ENCODE measurements at regions not wholly inside any gene's neighbourhood (a gene's known extent, or its start where the extent isn't known, plus 50 kb on each side); places are given as distances from the start of the nearest gene placed in this dataset.

DNA sequence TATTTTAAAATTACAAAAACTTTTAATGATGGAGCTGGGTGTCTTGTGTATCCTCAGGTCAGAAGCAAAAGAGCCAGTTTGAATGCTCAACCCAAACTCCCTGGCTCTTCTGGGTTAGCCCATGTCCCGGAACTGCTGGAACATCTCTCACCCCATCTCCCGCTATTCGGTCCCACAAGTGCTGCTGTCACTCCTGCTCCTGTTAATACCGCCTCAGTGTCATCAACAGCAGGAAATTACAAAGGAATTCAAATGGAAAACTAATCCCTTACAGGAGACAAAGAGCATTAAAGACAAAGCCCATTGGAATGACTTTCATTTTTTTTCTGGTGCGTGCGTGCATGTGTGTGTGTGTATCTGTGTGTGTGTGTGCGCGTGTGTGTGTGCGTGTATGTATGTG, 112.0 kb upstream of the C7orf33 start:
- Histone ChIP-seq H3K27me3 (ENCODE audit: control insufficient read depth, insufficient read depth, low read length) (no peaks in the 10 kb centered on the region), H2BK5ac (ENCODE audit: low read depth, low read length, poor library complexity, severe bottlenecking) (no peak overlapping the region), H3K4me1 (ENCODE audit: control insufficient read depth, insufficient read depth, low read length) (no peaks in the 10 kb centered on the region), H2AK9ac (replicated peaks; ENCODE audit: low read depth, low read length, poor library complexity) (no peak overlapping the region), H3K27ac (ENCODE audit: insufficient read depth, low read length) (no peak overlapping the region), H3K79me1 (ENCODE audit: low read depth in 1 of 2, low read length in 2 of 2) (no peaks in the 10 kb centered on the region), H2AFZ (replicated peaks; ENCODE audit: low read length, poor library complexity) (no peak overlapping the region), H3K18ac (ENCODE audit: low read depth, low read length) (no peak overlapping the region), H2BK15ac (ENCODE audit: low read depth, low read length) (no peak overlapping the region), H3K9me1 (ENCODE audit: insufficient read depth, low read length) (no peaks in the 10 kb centered on the region), H3K36me3 (ENCODE audit: control insufficient read depth, insufficient read depth, low read length) (no peaks in the 10 kb centered on the region), H2BK20ac (ENCODE audit: low read depth, low read length) (no peak overlapping the region), H4K91ac (ENCODE audit: insufficient read depth, low read depth, low read length) (no peak overlapping the region), H4K5ac (ENCODE audit: low read depth, low read length) (no peak overlapping the region), H4K8ac (ENCODE audit: low read depth in 2 of 2, low read length in 2 of 2) (no peak overlapping the region), H2BK120ac (ENCODE audit: low read depth, low read length) (no peak overlapping the region), H4K20me1 (ENCODE audit: insufficient read depth, low read length) (no peaks in the 10 kb centered on the region), H3K23ac (ENCODE audit: low read depth, low read length) (no peak overlapping the region), H3K14ac (replicated peaks; ENCODE audit: low read depth, low read length) (no peak overlapping the region), H2AK5ac (ENCODE audit: low read depth, low read length) (no peak overlapping the region), H3K4me3 (ENCODE audit: insufficient read depth, low read depth, low read length) (no peak overlapping the region), H3K9me3 (ENCODE audit: control insufficient read depth, insufficient read depth, low read length) (no peaks in the 10 kb centered on the region), H3K56ac (ENCODE audit: extremely low read depth, insufficient read depth, low read length) (no peak overlapping the region), H3K4me2 (ENCODE audit: low read depth, low read length) (no peak overlapping the region), H3K9ac (ENCODE audit: low read depth, low read length) (no peak overlapping the region), H3K4ac (ENCODE audit: low read depth, low read length) (no peak overlapping the region)
- ChIA-PET CTCF (no interaction called here), POLR2A (ENCODE audit: unreplicated experiment) (no interaction called here)
- dilution Hi-C loops (cut with HindIII; ENCODE audit: low sequenced_read_pairs, unreplicated experiment) (no loop called here), in situ Hi-C loops (cut with MboI; ENCODE audit: low sequenced_read_pairs) (no loop called here), intact Hi-C loops (cut with micrococcal nuclease) (no loop called here)
- ATAC-seq (ENCODE audit: low read depth) (no peak), DNase-seq (no peak)
- TF ChIP-seq RCOR1 (IDR thresholded peaks at IDR 0.05; ENCODE audit: insufficient replicate concordance, low read length) (no peak), NFE2L2 (IDR thresholded peaks at IDR 0.05; ENCODE audit: low read depth, low read length) (no peak), MAFK (IDR thresholded peaks at IDR 0.05; ENCODE audit: low read depth, low read length) (no peak), CTCF (conservative IDR thresholded peaks at IDR 0.05; ENCODE audit: low read depth, low read length) (no peak), CHD1 (IDR thresholded peaks at IDR 0.05; ENCODE audit: low read depth, low read length) (no peak), ELK1 (IDR thresholded peaks at IDR 0.05; ENCODE audit: borderline replicate concordance, low read depth, low read length) (no peak), POLR2A (IDR thresholded peaks at IDR 0.05; ENCODE audit: low read depth, low read length) (no peak), CEBPB (IDR thresholded peaks at IDR 0.05; ENCODE audit: low read depth, low read length) (no peak), MAZ (IDR thresholded peaks at IDR 0.05; ENCODE audit: borderline replicate concordance, low read depth, low read length) (no peak), RAD21 (IDR thresholded peaks at IDR 0.05; ENCODE audit: low read length) (no peak), MXI1 (IDR thresholded peaks at IDR 0.05; ENCODE audit: borderline replicate concordance, low read depth, low read length) (no peak), BHLHE40 (IDR thresholded peaks at IDR 0.05; ENCODE audit: low read depth, low read length) (no peak), RFX5 (IDR thresholded peaks at IDR 0.05; ENCODE audit: low read depth, low read length) (no peak), FOS (IDR thresholded peaks at IDR 0.05; ENCODE audit: low read depth, low read length) (no peak), SMC3 (IDR thresholded peaks at IDR 0.05; ENCODE audit: low read depth, low read length) (no peak)
- TF ChIP-seq, protein P1, sequence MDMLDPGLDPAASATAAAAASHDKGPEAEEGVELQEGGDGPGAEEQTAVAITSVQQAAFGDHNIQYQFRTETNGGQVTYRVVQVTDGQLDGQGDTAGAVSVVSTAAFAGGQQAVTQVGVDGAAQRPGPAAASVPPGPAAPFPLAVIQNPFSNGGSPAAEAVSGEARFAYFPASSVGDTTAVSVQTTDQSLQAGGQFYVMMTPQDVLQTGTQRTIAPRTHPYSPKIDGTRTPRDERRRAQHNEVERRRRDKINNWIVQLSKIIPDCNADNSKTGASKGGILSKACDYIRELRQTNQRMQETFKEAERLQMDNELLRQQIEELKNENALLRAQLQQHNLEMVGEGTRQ (IDR thresholded peaks at IDR 0.05; ENCODE audit: low read depth, low read length), result no peak
- WGBS, 2 experiments (ENCODE audit: extremely low coverage in 2 of 2, insufficient read length in 1 of 2), result 80% methylated on average over 1 of the region's 9 CpGs; no CpG with 5 or more reads in 1 of the 2 experiments
- BruUV-seq (replicated peaks), result no TSS peak

Data from IMR-90 (cell line).